ENCODE measurements at regions not wholly inside any gene's neighbourhood (a gene's known extent, or its start where the extent isn't known, plus 50 kb on each side); places are given as distances from the start of the nearest gene placed in this dataset.

DNA sequence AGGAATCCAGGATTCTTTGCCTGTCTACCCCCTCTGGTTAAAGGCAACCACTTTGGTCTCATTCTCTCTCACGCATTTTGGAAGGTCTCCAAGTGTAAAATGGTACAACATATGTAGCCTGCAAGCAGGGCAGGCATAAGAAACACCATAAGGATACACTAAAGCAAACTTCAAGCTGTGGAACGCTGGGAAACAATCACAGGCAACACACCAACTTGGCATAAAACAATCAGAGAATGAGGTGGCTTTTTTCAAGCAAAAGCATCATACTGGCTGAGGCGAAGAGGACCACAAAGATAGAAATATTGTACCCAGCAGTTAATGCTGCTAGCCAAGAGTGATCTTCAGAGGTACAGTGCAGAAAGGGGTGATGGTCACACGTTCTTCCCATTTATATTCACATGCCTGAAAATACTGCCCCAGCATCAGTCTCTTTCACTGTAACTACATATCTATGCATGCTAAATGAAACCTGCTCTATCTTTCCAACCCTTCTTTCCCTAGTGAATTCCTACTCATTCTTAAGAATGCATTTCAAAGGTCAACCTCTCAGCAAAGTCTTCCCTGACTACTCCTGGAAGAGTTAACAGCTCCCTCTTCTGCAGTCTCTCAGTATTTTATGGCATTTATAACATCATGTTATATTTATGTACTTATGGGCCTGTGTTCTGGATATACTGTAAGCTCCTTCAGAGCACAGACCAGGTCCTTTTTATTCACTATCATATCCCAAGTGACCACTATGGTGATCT lies 71.9 kb upstream of the GALNT5 start:
- ATAC-seq (no peak), DNase-seq (no peak)
- intact Hi-C loops (cut with DNase I), result no loop called here

DNA sequence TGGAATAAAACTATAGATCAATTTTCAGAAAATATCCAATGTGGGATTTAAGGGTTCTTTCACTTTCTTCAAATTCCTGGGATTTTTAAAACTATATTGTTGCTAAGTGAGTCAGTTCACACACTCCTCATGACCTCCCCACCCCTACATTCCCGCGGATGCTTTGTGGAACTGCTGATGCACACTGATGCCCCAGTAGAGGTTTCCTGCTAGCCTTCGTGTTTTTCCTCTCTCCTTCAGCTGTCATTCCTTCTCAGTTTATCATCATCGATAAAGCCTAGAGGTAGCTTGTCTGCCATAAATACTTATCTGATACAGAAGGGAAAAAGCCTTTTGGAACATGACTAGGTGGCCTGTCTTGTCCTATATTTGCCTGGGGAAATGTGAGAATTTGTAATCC lies 67.4 kb upstream of the GALNT5 start:
- intact Hi-C loops (cut with DNase I), result no loop called here
- no peak for ATAC-seq

DNA sequence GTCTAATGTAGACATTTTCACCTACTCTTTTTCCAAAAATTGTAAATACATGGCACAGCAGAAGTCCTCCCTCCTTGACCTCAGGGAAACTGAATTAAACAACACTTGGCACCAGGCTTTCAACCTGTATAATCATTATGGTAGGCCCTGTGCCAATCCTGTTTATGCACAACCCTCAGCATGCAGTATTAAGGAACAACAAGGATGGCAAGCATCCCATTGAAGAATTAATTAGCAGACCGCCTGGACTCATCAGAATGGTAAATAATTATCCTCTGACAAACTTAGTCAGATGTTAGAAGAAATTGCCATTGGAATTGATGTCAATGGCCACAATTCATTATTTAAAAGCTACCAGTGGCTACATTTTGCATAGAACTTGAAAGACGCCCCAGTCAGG lies 66.3 kb upstream of the GALNT5 start:
- ATAC-seq (no peak), DNase-seq (no peak)
- intact Hi-C loops (cut with DNase I), result no loop called here

More for the DNA sequence above, 67.4 kb upstream of the GALNT5 start:
- DNase-seq, result no peak

DNA sequence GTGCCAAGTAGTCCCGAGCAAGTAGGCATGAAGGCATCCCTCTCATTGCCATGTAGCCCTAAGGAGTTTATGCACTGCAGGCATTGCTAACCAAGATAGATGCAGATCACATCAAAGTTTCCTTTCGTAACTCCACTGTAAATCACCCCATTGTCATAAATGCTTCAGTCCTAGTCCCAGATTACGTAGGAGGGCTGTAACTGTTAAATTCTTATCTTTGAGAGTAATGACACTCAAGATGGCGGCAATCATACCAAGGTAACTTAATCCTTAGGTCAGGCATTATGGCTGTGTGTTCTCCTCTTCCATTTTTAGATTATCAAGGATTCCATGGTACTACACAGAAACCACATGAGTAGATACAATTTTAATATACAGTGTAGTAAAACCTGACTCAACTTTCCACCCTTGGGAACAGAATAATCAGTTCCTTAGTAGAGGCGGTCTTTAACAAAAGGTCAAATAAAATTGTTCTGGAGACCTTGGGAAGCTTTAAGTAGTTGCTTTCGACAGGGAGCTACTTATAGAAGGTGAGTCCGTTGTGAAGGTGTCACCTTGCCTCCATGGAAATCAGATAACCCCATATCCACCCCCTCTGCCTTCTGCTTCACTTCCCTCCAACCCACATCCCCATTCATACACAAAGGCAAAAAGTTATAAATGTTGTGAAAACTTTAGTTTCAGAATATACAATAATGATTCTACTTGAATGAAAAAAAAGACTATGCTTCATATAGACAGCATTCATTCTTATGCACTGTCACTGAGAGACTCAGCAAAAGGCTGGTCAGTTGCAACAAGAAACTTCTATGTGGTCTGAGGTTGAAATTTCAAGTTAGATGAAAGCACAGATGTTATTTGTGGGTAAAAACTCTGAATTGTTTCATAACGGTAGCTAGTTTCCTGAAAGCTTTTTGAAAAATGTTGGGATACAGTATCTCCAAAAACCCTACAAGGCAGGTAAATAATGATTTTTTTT lies 64.8 kb upstream of the GALNT5 start:
- no peak for DNase-seq
- no peak for ATAC-seq
- intact Hi-C loops (cut with DNase I), result loop anchor here in 1 of 2 donors (2.0 kb wide), 1 partner anchor 1816 kb away; no protein-coding TSS in a partner anchor

DNA sequence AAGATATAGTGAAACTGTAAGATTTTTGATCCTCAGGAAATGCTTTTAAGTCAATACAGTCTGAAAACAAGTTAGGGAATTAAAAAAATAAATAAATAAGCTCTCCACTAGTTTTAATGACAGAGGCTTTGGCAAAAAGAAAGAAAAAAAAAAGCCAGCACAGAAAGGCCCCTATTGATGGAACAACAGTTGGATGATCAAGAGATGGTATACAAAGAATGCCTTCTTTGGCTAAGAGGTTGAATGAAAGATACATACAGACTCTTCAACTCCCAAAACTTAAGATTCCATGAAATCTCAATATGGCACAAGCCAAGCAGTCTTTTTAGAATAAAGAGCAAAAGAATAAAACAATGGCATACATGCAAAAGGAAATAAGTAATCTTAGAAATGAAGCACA lies 64.0 kb upstream of the GALNT5 start:
- no peak for ATAC-seq
- intact Hi-C loops (cut with DNase I), result loop anchor here in 1 of 2 donors (2.0 kb wide), 1 partner anchor 1817 kb away; no protein-coding TSS in a partner anchor
- DNase-seq, result no peak

DNA sequence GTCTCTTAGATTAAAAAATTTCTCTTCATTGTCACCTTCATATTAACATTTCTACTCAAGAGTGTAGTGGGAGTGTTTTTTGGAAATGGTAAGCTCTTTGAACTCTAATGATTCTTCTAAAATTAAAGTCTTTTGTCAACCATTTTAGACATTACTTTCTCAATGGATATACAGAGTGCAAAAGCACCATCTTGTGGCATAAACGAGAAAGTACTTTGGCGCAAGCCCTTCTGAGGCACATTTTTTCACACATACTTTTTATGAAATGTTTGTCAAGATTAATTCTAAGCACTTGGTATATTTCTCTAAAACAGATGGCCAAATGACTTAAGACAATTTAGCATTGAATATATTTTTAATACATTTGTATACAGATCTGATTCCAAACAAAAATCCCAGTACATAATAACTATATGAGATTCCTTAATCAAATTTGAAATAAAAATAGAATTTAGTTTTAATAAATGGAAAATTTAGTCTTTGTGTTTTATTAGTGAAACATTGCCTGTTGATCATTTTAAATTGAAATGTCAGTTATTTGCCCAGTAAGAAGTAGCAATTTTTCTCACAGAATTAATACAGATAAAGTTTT lies 63.3 kb upstream of the GALNT5 start:
- no peak for DNase-seq
- peak in 1 of 2 donors; percentile 50 for ATAC-seq
- intact Hi-C loops (cut with DNase I), result no loop called here

DNA sequence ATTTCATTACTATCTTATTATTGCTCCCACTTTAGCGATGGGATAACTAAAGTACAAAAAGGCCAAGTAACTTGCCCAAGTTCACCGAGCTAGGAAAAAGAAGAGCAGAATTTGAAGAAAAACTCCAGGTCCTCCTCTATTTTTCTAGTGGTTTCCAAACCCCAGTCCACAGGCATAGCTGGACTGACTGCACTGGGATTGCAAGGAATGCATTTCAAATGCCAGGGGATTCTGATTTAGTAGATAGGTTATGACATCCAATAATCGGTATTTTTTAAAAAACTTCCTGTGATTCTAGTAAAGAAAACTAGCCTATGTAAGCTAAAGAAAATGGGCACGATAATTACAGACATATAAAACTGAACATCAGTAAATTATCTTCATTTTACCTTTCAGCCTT lies 62.7 kb upstream of the GALNT5 start:
- intact Hi-C loops (cut with DNase I), result no loop called here
- ATAC-seq (no peak), DNase-seq (no peak)

DNA sequence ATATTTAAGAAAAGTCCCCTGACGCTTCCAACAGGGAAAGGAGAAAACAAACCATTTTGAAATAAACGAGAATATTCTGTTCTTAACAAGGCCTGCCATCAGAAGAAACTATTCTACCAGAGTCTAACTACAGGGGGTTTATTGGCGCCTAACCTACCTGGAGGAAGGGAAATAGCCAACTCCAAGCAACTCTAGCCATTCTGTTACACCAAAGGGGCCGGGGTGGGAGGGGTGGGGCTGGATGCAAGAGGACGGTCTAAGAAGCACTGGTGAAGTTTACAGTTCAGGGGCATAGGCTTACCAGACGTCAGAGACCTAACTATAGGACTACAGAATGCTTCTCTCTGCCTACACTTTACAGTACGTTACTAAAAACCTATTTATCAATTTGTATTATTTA lies 60.5 kb upstream of the GALNT5 start:
- intact Hi-C loops (cut with DNase I), result no loop called here
- ATAC-seq (no peak), DNase-seq (no peak)

DNA sequence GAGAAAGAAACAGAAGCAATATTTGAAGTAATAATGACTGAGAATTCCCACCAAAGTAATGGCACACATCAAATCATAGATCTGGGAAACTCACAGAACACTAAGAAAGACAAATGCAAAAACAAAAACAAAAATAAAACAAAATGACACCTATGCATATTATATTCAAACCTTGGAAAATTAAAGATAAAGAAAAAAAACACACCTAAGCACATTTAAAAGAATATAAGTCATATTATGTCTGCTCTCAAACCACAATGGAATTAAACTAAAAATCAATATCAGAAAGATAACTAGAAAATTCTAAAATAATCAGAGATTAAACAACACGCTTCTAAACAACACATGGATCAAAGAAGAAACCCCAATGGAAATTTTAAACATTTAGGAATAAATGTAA lies 59.7 kb upstream of the GALNT5 start:
- ATAC-seq (no peak), DNase-seq (no peak)
- intact Hi-C loops (cut with DNase I), result no loop called here

DNA sequence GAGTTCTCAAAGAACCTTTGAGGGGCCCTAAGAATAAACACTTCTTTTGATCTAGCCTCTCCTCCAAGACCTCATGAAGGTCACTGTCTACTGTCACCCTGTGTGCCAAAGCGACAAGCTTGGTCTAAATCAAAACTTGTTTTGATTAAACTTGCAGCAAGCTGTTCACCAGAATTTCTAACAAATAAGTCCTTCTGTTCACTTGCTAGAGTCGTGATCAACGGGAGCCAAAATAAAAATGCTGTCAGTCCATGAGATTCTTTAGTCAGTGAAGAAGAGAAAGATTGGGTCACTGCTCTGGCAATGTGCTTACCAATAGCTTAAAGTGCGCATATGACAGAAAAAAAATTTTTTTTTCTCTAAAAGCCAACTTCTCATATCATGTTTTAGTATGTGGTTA lies 53.9 kb upstream of the GALNT5 start:
- no peak for ATAC-seq
- DNase-seq, result no peak
- intact Hi-C loops (cut with DNase I), result no loop called here

DNA sequence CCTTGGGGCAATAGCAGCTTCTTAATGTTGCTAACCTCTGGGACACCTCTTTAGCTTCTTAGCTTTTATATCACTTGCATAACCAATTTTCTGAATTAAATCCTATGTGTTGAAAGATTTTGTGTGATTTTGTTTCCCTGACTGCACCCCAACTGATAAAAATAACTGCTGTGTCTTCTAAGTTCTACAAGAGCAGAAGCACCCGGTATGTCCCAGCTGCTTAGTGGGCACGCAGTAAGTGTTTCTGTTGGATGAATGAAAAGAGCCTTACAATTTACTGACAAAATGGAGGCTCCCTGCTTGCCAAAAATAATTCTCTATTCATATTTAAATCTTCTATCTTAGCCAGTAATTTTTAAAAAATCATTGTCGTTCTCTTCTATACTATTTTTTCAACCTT lies 53.1 kb upstream of the GALNT5 start:
- no peak for DNase-seq
- ATAC-seq, result no peak
- intact Hi-C loops (cut with DNase I), result no loop called here

DNA sequence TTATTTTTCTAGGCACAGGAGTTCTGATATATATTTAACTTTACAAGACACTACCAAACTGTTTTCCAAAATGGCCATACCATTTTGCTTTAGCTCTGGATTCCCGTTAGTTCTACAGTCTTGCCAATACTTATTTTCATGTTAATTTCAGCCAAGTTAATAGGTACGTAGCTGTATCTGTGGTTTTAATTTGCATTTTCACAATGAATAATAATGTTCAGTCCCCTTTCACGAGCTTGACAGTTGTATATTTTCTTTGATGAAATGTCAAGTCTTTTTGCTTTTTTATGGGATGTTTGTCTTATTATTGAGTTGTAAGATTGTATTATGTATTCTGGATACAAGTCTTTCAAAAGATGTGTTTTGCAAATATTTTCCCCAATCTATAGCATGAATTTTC lies 50.6 kb upstream of the GALNT5 start:
- no peak for ATAC-seq
- DNase-seq, result no peak
- intact Hi-C loops (cut with DNase I), result no loop called here
